Heart left ventricle (tissue), 16 donors: ENCODE measurements at regions not wholly inside any gene's neighbourhood (a gene's known extent, or its start where the extent isn't known, plus 50 kb on each side); places are given as distances from the start of the nearest gene placed in this dataset.

Experiments used
- ATAC-seq, 4 donors: fragments of 200-7000 bp; cut with Tn5 transposase; one replicate each; pipeline ENCODE4 v1.9.1; 2020 to 2022; ENCODE audit warnings: moderate library complexity in 4 of 4, mild to moderate bottlenecking in 3 of 4, moderate number of reproducible peaks in 1 of 4
- DNase-seq, 5 donors: peaks; one replicate each; pipeline ENCODE4 v3.0.0-alpha.2; 2020
- H3K27ac ChIP-seq, 12 donors: fragments of 200-600 bp; sonication (generic) in 4 of 12; one replicate each; pipeline versions ENCODE4 v1.5.0 to v1.8.0; 2016 to 2022; ENCODE audit warnings: mild to moderate bottlenecking in 2 of 12
- H3K27me3 ChIP-seq, 9 donors: fragments of 200-600 bp; sonication (generic) in 2 of 9; one replicate each; pipeline versions ENCODE4 v1.5.1 to v1.8.0; 2016 to 2022; ENCODE audit warnings: mild to moderate bottlenecking in 3 of 9
- H3K36me3 ChIP-seq, 9 donors: fragments of 200-600 bp; sonication (generic) in 2 of 9; one replicate each; pipeline versions ENCODE4 v1.5.0 to v1.8.0; 2018 to 2022; ENCODE audit warnings: mild to moderate bottlenecking in 2 of 9
- H3K4me1 ChIP-seq, 12 donors: fragments of 200-600 bp; sonication (generic) in 4 of 12; one replicate each; pipeline versions ENCODE4 v1.5.0 to v1.8.0; 2016 to 2022; ENCODE audit warnings: mild to moderate bottlenecking in 3 of 12
- H3K4me3 ChIP-seq, 12 donors: fragments of 200-600 bp; sonication (generic) in 4 of 12; one replicate each; pipeline versions ENCODE4 v1.5.0 to v1.8.0; 2017 to 2022; ENCODE audit warnings: mild to moderate bottlenecking in 9 of 12, moderate library complexity in 4 of 12
- H3K9me3 ChIP-seq, 12 donors: fragments of 200-600 bp; sonication (generic) in 4 of 12; one replicate each; pipeline versions ENCODE4 v1.5.0 to v1.8.0; 2016 to 2022; ENCODE audit warnings: mild to moderate bottlenecking in 1 of 12
- CTCF ChIP-seq, 12 donors: fragments of 200-600 bp; sonication (generic) in 4 of 12; IDR thresholded peaks; one replicate each; pipeline versions ENCODE4 v1.5.0 to v1.8.0; 2018 to 2022; ENCODE audit warnings: antibody characterized with exemption in 12 of 12, mild to moderate bottlenecking in 5 of 12
- POLR2A ChIP-seq, 2 donors: fragments of 450-650 bp; IDR thresholded peaks; one replicate each; pipeline ENCODE4 v1.6.1; 2017; ENCODE audit warnings: antibody characterized with exemption in 2 of 2, mild to moderate bottlenecking in 2 of 2, moderate library complexity in 2 of 2
- WGBS, 4 donors: extraction: QIAGEN DNeasy Blood & Tissue Kit in 2 of 4; methylation state at CpG; one replicate each; pipeline versions ENCODE4 v1.1.5 to v1.1.7; 2013 to 2018; 5-methylcytosine and 5-hydroxymethylcytosine counted together
- intact Hi-C, 10 donors: fragments of 100-400 bp; cut with DNase I; formaldehyde crosslinking; loops; one replicate each; pipeline versions ENCODE4 v1.11.1 to v1.14.2; 2022
- donor health status: ischemic (EF 13 %, LVEDD 7.1; RV severe dilation, severe dysfunction).
- donor health status: healthy with polysubstance abuse.
- donor health status: DM: no; HTN: yes; CAD: no.
- donor health status: DM: no; HTN: no; CAD: no.
- donor health status: ischemic (EF 25% LVEDD 6.9; RV normal size, moderate dysfunction).
- donor health status: ischemic (EF 25% LVEDD 5.7; RV mildly dilated, moderate dysfunction).
- donor health status: healthy.
- donor health status: DM: yes; HTN: yes; CAD: no.
- donor health status: ischemic (EF 35%, LVEDD 5.7; RV mildly dilated, moderate dysfunction).
- donor health status: nonischemic (EF 11% LVEDD 7.7; RV severe dilation, severe dysfunction).
- donor health status: DM: yes; HTN: yes; CAD: no.
- donor health status: PGD.
- donor health status: ischemic (EF 29% LVEDD 5.4; RV normal size, mild dysfunction).
- donor health status: nonischemic (EF 23%, LVEDD 6.1; RV moderate dilation, normal function).

DNA sequence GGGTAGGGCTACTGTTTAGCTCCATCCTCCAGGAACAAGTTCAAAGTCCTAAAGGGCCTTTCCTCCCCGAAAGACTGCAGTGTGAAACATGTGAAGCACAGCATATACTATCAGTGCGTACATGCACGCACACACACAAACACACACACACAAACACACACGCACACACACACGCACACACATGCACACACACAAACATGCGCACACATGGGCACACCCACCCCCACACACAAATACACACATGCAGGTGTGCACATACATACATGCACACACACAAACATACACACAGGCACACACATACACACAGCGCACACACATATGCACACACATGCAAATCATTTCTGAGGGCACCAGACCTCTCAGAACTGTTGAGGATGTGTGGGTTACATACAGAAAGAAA lies 382.0 kb upstream of the CDH4 start:
- no peak for DNase-seq

DNA sequence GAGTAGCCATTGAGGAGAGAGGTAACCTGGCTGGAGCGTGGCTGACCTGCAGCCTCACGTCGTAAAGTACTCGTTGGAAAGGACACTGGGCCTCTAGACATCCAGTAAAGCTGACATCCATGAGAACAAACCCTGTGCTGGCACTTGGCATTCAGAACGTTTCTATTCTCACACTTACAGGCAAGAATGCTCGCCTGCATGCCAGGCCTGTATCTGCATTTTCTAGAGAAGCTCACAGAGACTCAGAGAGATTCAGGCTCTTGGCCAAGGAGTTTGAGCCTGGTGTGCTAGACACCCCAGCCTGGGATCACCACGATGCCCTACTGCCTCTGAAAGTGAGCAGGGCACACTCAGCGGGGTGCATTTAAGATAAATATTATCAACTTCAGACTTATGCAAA lies 379.8 kb upstream of the CDH4 start:
- no peak overlapping the region for H3K4me3 ChIP-seq
- intact Hi-C loops = no loop called here
- peak in 3 of 4 donors; percentile 41 to 58 (median 51) for ATAC-seq

More for the DNA sequence above, 382.0 kb upstream of the CDH4 start:
- Histone ChIP-seq H3K27ac (no peak overlapping the region), H3K4me1 (peaks cover 0 to 5% (median 0%) of the 10 kb centered on the region in 12 donors), H3K27me3 (peaks cover 0 to 15% (median 0%) of the 10 kb centered on the region in 9 donors), H3K4me3 (no peak overlapping the region), H3K9me3 (no peaks in the 10 kb centered on the region), H3K36me3 (no peaks in the 10 kb centered on the region)
- ATAC-seq = no peak
- TF ChIP-seq POLR2A (IDR thresholded peaks at IDR 0.05) = no peak
- no peak for TF ChIP-seq CTCF (IDR thresholded peaks at IDR 0.05)
- intact Hi-C loops = no loop called here
- WGBS, 4 donors = 87 to 97% (median 95%) methylated on average over 7 of the region's 7 CpGs

GRCh38 chr20:60877071-60877857 lies 374.8 kb upstream of the CDH4 start:
- H3K27me3 ChIP-seq = no peaks in the 10 kb centered on the region

More for the DNA sequence above, 379.8 kb upstream of the CDH4 start:
- peak in 1 of 5 donors; percentile 49 for DNase-seq
- Histone ChIP-seq H3K27ac (no peak overlapping the region), H3K36me3 (no peaks in the 10 kb centered on the region), H3K27me3 (peaks cover 0 to 13% (median 0%) of the 10 kb centered on the region in 9 donors), H3K4me1 (peaks cover 0 to 5% (median 0%) of the 10 kb centered on the region in 12 donors), H3K9me3 (no peaks in the 10 kb centered on the region)
- no peak for TF ChIP-seq POLR2A (IDR thresholded peaks at IDR 0.05)
- TF ChIP-seq CTCF (IDR thresholded peaks at IDR 0.05) = no peak
- 41 to 62% (median 45%) methylated on average over 6 to 8 of the region's 8 CpGs for WGBS, 4 donors

More at GRCh38 chr20:60877071-60877857, 374.8 kb upstream of the CDH4 start:
- no peaks in the 10 kb centered on the region for H3K4me1 ChIP-seq
- H3K9me3 ChIP-seq = no peaks in the 10 kb centered on the region
- no peak for TF ChIP-seq POLR2A (IDR thresholded peaks at IDR 0.05)
- no peak for TF ChIP-seq CTCF (IDR thresholded peaks at IDR 0.05)
- no peaks in the 10 kb centered on the region for H3K36me3 ChIP-seq
- intact Hi-C loops = no loop called here
- 62 to 70% (median 68%) methylated on average over 14 of the region's 14 CpGs for WGBS, 4 donors
- no peak for ATAC-seq
- peak in 1 of 5 donors; percentile 48 for DNase-seq
- no peak overlapping the region for H3K4me3 ChIP-seq
- H3K27ac ChIP-seq = no peak overlapping the region
